Neuron (in vitro differentiated cells): ENCODE measurements at regions not wholly inside any gene's neighbourhood (a gene's known extent, or its start where the extent isn't known, plus 50 kb on each side); places are given as distances from the start of the nearest gene placed in this dataset.

ENCODE experiments used
- H2AFZ ChIP-seq: one replicate; pipeline ENCODE4 v1.6.1; 2013; ENCODE audit warnings: low read depth, mild to moderate bottlenecking, inconsistent platforms, low read length, moderate library complexity
- H3K27me3 ChIP-seq: one replicate; pipeline ENCODE4 v1.6.1; 2013; ENCODE audit warnings: low read length; ENCODE audit not compliant: insufficient read depth
- H3K36me3 ChIP-seq: one replicate; pipeline ENCODE4 v1.6.1; 2013; ENCODE audit warnings: low read length; ENCODE audit not compliant: insufficient read depth
- H3K4me1 ChIP-seq: one replicate; pipeline ENCODE4 v1.6.1; 2013; ENCODE audit warnings: low read length; ENCODE audit not compliant: insufficient read depth
- H3K4me3 ChIP-seq: 2 replicates; pipeline ENCODE4 v1.5.1; 2013; ENCODE audit warnings: mild to moderate bottlenecking, low read length, moderate library complexity
- H3K9me3 ChIP-seq: one replicate; pipeline ENCODE4 v1.6.1; 2013; ENCODE audit warnings: low read length

DNA sequence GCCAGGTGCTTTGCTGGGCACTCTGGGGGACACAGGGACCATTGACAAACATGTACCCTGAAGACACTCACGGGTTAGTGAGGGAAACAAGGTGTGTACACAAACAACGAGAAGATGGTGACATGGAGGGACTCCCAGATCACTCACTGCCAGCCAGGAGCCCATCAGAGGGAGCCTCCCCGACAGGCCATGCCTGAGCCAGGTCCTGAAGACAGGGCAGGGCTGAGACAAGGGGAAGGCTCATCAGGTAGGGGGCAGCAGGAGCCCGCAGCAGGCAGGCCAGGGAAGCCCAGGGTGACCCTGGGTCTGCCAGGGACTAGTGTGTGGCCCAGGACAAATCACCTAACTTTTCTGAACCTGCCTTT, 127.9 kb downstream of the BUD13 start:
- no peaks in the 10 kb centered on the region for H3K9me3 ChIP-seq
- no peaks in the 10 kb centered on the region for H3K27me3 ChIP-seq
- no peaks in the 10 kb centered on the region for H3K36me3 ChIP-seq
- no peak overlapping the region for H3K4me3 ChIP-seq
- peaks cover 4% of the 10 kb centered on the region for H3K4me1 ChIP-seq
- H2AFZ ChIP-seq = no peak overlapping the region

- Histone ChIP-seq H3K4me3 (no peak overlapping the region), H3K9me3 (no peaks in the 10 kb centered on the region), H2AFZ (no peak overlapping the region), H3K4me1 (peaks cover 4% of the 10 kb centered on the region), H3K27me3 (no peaks in the 10 kb centered on the region), H3K36me3 (no peaks in the 10 kb centered on the region)
These were observed 128.4 kb downstream of the BUD13 start for GRCh38 chr11:116644201-116644940.

DNA sequence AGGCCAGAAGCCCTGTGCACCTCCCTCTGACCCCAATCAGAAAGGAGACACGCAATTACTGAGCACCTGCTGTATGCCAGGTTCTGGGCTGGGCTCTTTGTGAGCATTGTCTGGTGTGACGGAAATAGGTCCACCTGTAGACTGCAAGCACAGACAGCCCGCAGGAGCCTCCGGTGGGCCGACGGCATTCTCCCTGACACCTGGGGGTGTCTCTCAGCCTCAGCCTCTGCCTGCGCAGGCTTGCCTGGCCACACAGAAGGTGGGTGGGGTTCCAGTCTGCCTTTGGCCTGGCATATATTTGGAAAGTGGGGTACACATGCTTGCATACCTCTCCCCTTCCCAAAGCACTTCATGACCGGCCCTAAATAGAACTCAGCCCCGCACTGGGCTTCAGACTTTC, 129.3 kb downstream of the BUD13 start:
- H3K4me3 ChIP-seq = no peak overlapping the region
- peaks cover 4% of the 10 kb centered on the region for H3K4me1 ChIP-seq
- H2AFZ ChIP-seq = no peak overlapping the region
- H3K36me3 ChIP-seq = no peaks in the 10 kb centered on the region
- no peaks in the 10 kb centered on the region for H3K27me3 ChIP-seq
- no peaks in the 10 kb centered on the region for H3K9me3 ChIP-seq

DNA sequence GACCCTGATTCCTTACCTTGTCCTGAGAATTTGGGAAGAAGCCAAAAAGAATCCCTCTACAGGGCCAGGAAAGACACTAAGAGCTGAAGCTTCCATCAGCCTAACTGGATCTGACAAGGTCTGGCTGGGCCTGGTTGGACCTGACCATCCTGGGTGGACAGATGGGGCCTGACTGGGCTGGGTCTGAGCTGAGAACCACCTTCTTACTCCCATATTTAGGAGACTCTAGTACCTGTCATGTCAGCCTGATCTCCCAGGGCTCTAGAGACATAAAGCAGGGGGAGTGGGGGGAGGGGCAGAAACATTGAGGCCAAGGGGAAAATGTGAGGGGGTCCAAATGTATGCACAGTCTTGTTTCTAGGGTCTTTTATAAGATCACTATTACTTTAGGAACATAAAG, 129.9 kb downstream of the BUD13 start:
- Histone ChIP-seq H3K36me3 (no peaks in the 10 kb centered on the region), H3K27me3 (no peaks in the 10 kb centered on the region), H3K9me3 (no peaks in the 10 kb centered on the region), H2AFZ (no peak overlapping the region), H3K4me3 (no peak overlapping the region), H3K4me1 (peaks cover 4% of the 10 kb centered on the region)

- H3K4me1 ChIP-seq = peaks cover 4% of the 10 kb centered on the region
- no peak overlapping the region for H2AFZ ChIP-seq
- H3K4me3 ChIP-seq = no peak overlapping the region
- no peaks in the 10 kb centered on the region for H3K36me3 ChIP-seq
- no peaks in the 10 kb centered on the region for H3K9me3 ChIP-seq
- no peaks in the 10 kb centered on the region for H3K27me3 ChIP-seq
These were observed 130.3 kb downstream of the BUD13 start for GRCh38 chr11:116642481-116642880.

DNA sequence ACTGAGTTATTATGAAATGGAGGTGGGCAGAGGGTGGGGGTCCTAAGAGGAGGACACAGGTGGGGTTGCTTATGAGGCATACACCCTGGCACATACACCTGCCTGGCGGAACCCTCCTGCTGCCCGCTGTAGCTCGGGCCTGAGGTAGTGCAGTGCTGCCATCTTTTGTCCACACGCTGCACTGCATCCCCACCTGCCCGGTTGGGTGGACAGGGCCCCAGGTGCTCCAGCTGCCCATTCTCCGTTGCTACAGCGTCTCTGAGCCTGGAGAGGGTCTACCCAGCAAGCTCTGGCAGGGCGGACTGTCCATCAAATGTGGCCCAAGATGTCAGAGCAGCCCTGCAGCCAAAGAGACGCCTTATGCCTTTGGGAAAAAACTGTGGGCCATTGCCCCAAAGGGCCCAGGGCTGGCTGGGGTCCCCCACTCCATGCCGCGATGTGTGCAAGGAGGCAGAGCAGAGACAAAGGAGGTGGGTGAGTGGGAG, 131.2 kb downstream of the BUD13 start:
- Histone ChIP-seq H3K27me3 (no peaks in the 10 kb centered on the region), H2AFZ (no peak overlapping the region), H3K4me3 (no peak overlapping the region), H3K9me3 (no peaks in the 10 kb centered on the region), H3K36me3 (no peaks in the 10 kb centered on the region), H3K4me1 (peaks cover 4% of the 10 kb centered on the region)

DNA sequence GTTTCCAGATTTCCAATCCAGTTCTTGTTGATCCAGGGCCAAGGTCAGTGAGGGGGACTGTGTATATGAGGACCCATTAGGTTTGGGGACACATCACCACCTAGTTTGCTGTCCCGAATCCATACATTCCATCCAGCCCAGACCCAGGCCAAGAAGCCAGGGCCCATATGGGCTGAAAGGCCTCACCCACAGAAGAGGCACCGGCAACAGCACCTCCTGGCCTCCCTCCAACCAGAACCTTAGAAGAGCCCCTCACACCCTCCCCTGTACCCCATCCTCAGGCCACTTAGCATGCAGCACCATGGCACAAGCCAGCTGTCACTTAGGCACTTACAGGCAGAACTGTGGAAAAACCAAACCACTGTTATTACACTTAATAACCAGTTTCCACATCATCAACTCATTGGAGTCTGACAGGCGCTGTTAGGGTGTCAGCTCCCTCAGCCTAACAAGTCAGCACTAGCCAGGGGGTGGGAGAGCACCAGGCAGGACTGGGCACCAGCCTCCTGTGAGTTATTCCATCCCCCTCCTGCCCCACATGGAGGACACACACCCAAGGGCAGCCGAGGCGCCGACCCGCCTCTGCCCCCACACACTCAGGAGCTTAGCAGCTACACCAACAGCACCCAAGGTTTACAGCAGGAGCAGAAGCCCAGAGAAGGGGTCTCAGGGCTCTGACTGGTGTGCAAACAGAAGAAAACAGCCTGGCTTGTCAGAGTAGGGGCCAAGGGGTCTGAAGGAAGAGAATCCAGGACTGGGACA, 132.0 kb downstream of the BUD13 start:
- no peak overlapping the region for H3K4me3 ChIP-seq
- H3K4me1 ChIP-seq = peaks cover 4% of the 10 kb centered on the region
- H2AFZ ChIP-seq = no peak overlapping the region
- H3K9me3 ChIP-seq = no peaks in the 10 kb centered on the region
- H3K36me3 ChIP-seq = no peaks in the 10 kb centered on the region
- H3K27me3 ChIP-seq = no peaks in the 10 kb centered on the region

GRCh38 chr11:116638463-116638862, 134.3 kb downstream of the BUD13 start:
- Histone ChIP-seq H3K4me1 (no peaks in the 10 kb centered on the region), H3K9me3 (no peaks in the 10 kb centered on the region), H3K4me3 (no peak overlapping the region), H3K36me3 (no peaks in the 10 kb centered on the region), H3K27me3 (no peaks in the 10 kb centered on the region), H2AFZ (no peak overlapping the region)

DNA sequence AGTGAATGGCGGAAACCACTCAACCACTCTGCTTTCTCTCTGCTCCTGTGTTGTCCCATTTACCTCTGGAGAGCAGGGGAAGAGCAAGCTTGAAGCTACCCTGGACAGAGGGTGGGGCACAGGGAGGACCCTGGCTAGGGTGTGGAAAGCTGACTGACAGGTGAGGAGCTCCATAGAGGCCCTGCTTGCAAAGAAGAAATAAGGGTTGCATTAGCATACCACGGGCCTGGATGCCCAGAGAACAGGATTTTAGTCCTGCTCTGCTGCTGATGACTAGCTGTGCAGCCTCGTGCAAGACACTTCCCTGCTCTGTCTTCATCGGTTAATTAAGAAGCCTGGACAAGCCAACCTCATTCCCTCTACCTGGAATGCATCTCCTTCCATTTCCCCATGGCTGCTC, 135.0 kb downstream of the BUD13 start:
- H3K4me1 ChIP-seq = no peaks in the 10 kb centered on the region
- H2AFZ ChIP-seq = no peak overlapping the region
- no peaks in the 10 kb centered on the region for H3K36me3 ChIP-seq
- no peak overlapping the region for H3K4me3 ChIP-seq
- no peaks in the 10 kb centered on the region for H3K9me3 ChIP-seq
- no peaks in the 10 kb centered on the region for H3K27me3 ChIP-seq

GRCh38 chr11:116636341-116636929, 136.4 kb downstream of the BUD13 start:
- H3K4me1 ChIP-seq = no peaks in the 10 kb centered on the region
- H3K27me3 ChIP-seq = no peaks in the 10 kb centered on the region
- no peak overlapping the region for H3K4me3 ChIP-seq
- no peaks in the 10 kb centered on the region for H3K36me3 ChIP-seq
- H3K9me3 ChIP-seq = no peaks in the 10 kb centered on the region
- H2AFZ ChIP-seq = no peak overlapping the region

GRCh38 chr11:116631201-116631600, 141.6 kb downstream of the BUD13 start:
- Histone ChIP-seq H2AFZ (no peak overlapping the region), H3K4me3 (no peak overlapping the region), H3K27me3 (peaks cover 2% of the 10 kb centered on the region), H3K4me1 (no peaks in the 10 kb centered on the region), H3K9me3 (no peaks in the 10 kb centered on the region), H3K36me3 (no peaks in the 10 kb centered on the region)

- Histone ChIP-seq H3K4me1 (no peaks in the 10 kb centered on the region), H3K9me3 (no peaks in the 10 kb centered on the region), H2AFZ (no peak overlapping the region), H3K36me3 (no peaks in the 10 kb centered on the region), H3K27me3 (no peaks in the 10 kb centered on the region), H3K4me3 (no peak overlapping the region)
These were observed 154.3 kb downstream of the BUD13 start for GRCh38 chr11:116618461-116618860.

DNA sequence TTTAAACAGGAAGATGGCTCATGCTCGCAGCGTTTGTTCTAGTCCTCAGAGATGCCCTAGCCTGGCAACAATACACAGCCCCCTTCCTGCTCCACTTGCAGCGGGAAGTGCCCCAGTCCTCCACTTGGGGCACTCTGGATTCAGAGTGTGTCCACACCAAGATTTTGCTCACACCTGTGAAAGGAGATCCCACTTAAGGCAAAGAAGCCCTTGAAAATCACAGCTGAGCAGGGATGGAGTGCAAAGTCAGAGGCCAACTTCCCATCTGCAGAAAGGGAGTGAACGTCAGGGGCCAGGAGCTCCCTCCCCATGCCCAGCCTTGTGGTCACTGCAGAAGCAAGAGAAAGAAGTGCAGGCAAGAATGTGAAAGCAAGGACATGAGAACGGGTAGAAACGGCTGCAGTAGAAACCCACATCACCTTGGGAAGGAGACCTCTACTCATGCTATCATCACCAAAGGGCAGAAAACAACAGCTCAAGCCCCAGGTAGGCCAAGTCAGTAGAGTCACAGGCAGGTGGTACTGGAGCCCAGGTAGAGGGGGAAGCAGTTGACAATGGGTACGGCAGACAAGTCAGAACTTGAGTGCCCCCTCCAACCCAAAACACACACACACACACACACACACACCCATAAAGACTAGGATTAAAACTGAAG, 157.4 kb downstream of the BUD13 start:
- Histone ChIP-seq H2AFZ (no peak overlapping the region), H3K27me3 (no peaks in the 10 kb centered on the region), H3K4me1 (no peaks in the 10 kb centered on the region), H3K9me3 (no peaks in the 10 kb centered on the region), H3K36me3 (no peaks in the 10 kb centered on the region), H3K4me3 (no peak overlapping the region)
